ENCODE measurements at regions not wholly inside any gene's neighbourhood (a gene's known extent, or its start where the extent isn't known, plus 50 kb on each side); places are given as distances from the start of the nearest gene placed in this dataset.

GRCh38 chr6:27772261-27773001 is 139.8 kb downstream of the OR2B2 start:
- Histone ChIP-seq H3K9me3 (replicated peaks; ENCODE audit: insufficient read depth, low read length) (no peaks in the 10 kb centered on the region), H4K20me1 (ENCODE audit: insufficient read depth, low read length) (no peaks in the 10 kb centered on the region), H3K79me2 (ENCODE audit: low read length) (no peaks in the 10 kb centered on the region), H3K4me2 (ENCODE audit: low read depth, low read length) (peak overlapping the region; percentile 24), H3K36me3 (replicated peaks; ENCODE audit: insufficient read depth, low read length) (no peaks in the 10 kb centered on the region), H3K4me3 (ENCODE audit: low read length) (no peak overlapping the region), H3K27me3 (replicated peaks; ENCODE audit: insufficient read depth, low read length) (no peaks in the 10 kb centered on the region), H3K9ac (ENCODE audit: low read length) (no peak overlapping the region), H3K27ac (ENCODE audit: low read length) (no peak overlapping the region), H3K4me1 (ENCODE audit: low read length) (peaks cover 4% of the 10 kb centered on the region; the same call in 1 of the 2 replicates), H3K9me2 (replicated peaks; ENCODE audit: insufficient read depth, low read length) (no peaks in the 10 kb centered on the region), H2AFZ (ENCODE audit: low read length) (peak overlapping the region; percentile 64), H3F3A (ENCODE audit: insufficient read depth, low read length) (no peaks in the 10 kb centered on the region)
- TF ChIP-seq EZH2phosphoT487 (IDR thresholded peaks at IDR 0.05; ENCODE audit: low read length) (no peak), CTCF (IDR thresholded peaks at IDR 0.05; ENCODE audit: low read length) (peak; percentile 94), EZH2 (optimal IDR thresholded peaks at IDR 0.05; ENCODE audit: low read depth, low read length) (no peak)
- peak; percentile 90 for DNase-seq

GRCh38 chr6:27771235-27771634 is 141.0 kb downstream of the OR2B2 start:
- no peaks in the 10 kb centered on the region for H3F3A ChIP-seq (ENCODE audit: insufficient read depth, low read length)
- no peak overlapping the region for H3K4me3 ChIP-seq (ENCODE audit: low read length)
- peaks cover 4% of the 10 kb centered on the region; the same call in 1 of the 2 replicates for H3K4me1 ChIP-seq (ENCODE audit: low read length)
- H3K4me2 ChIP-seq (ENCODE audit: low read depth, low read length) = no peak overlapping the region
- H3K9ac ChIP-seq (ENCODE audit: low read length) = no peak overlapping the region
- H4K20me1 ChIP-seq (ENCODE audit: insufficient read depth, low read length) = no peaks in the 10 kb centered on the region
- TF ChIP-seq CTCF (IDR thresholded peaks at IDR 0.05; ENCODE audit: low read length) (no peak), EZH2phosphoT487 (IDR thresholded peaks at IDR 0.05; ENCODE audit: low read length) (no peak), EZH2 (optimal IDR thresholded peaks at IDR 0.05; ENCODE audit: low read depth, low read length) (no peak)
- H3K27me3 ChIP-seq (replicated peaks; ENCODE audit: insufficient read depth, low read length) = no peaks in the 10 kb centered on the region
- no peaks in the 10 kb centered on the region for H3K9me3 ChIP-seq (replicated peaks; ENCODE audit: insufficient read depth, low read length)
- no peak for DNase-seq
- H3K36me3 ChIP-seq (replicated peaks; ENCODE audit: insufficient read depth, low read length) = no peaks in the 10 kb centered on the region
- H3K27ac ChIP-seq (ENCODE audit: low read length) = no peak overlapping the region
- no peaks in the 10 kb centered on the region for H3K79me2 ChIP-seq (ENCODE audit: low read length)
- H3K9me2 ChIP-seq (replicated peaks; ENCODE audit: insufficient read depth, low read length) = no peaks in the 10 kb centered on the region
- H2AFZ ChIP-seq (ENCODE audit: low read length) = no peak overlapping the region

GRCh38 chr6:27770724-27771123 is 141.5 kb downstream of the OR2B2 start:
- Histone ChIP-seq H3K27me3 (replicated peaks; ENCODE audit: insufficient read depth, low read length) (no peaks in the 10 kb centered on the region), H3K79me2 (ENCODE audit: low read length) (no peaks in the 10 kb centered on the region), H3F3A (ENCODE audit: insufficient read depth, low read length) (no peaks in the 10 kb centered on the region), H3K9ac (ENCODE audit: low read length) (no peak overlapping the region), H3K9me2 (replicated peaks; ENCODE audit: insufficient read depth, low read length) (no peaks in the 10 kb centered on the region), H3K4me2 (ENCODE audit: low read depth, low read length) (no peak overlapping the region), H4K20me1 (ENCODE audit: insufficient read depth, low read length) (no peaks in the 10 kb centered on the region), H3K4me3 (ENCODE audit: low read length) (no peak overlapping the region), H3K27ac (ENCODE audit: low read length) (no peak overlapping the region), H3K9me3 (replicated peaks; ENCODE audit: insufficient read depth, low read length) (no peaks in the 10 kb centered on the region), H2AFZ (ENCODE audit: low read length) (no peak overlapping the region), H3K4me1 (ENCODE audit: low read length) (peaks cover 4% of the 10 kb centered on the region; the same call in 1 of the 2 replicates), H3K36me3 (replicated peaks; ENCODE audit: insufficient read depth, low read length) (no peaks in the 10 kb centered on the region)
- DNase-seq = no peak
- TF ChIP-seq EZH2 (optimal IDR thresholded peaks at IDR 0.05; ENCODE audit: low read depth, low read length) (no peak), EZH2phosphoT487 (IDR thresholded peaks at IDR 0.05; ENCODE audit: low read length) (no peak), CTCF (IDR thresholded peaks at IDR 0.05; ENCODE audit: low read length) (no peak)
